ENCODE measurements at regions not wholly inside any gene's neighbourhood (a gene's known extent, or its start where the extent isn't known, plus 50 kb on each side); places are given as distances from the start of the nearest gene placed in this dataset.
A peak's percentile ranks its signal among the peaks of the same experiment; 100 is the strongest.

GRCh38 chr1:43047135-43047534, 88.5 kb upstream of the SLC2A1 start:
- no peak overlapping the region for H3K4me3 ChIP-seq (ENCODE audit: low read length)
- DNase-seq (ENCODE audit: low read depth, low spot score) = no peak

- no peak for DNase-seq (ENCODE audit: low read depth, low spot score)
- H3K4me3 ChIP-seq (ENCODE audit: low read length) = no peak overlapping the region
Measured at GRCh38 chr1:43044572-43045361, 86.1 kb upstream of the SLC2A1 start.

- H3K4me3 ChIP-seq (ENCODE audit: low read length) = no peak overlapping the region
- DNase-seq (ENCODE audit: low read depth, low spot score) = no peak
Measured at GRCh38 chr1:43043695-43044094, 85.0 kb upstream of the SLC2A1 start.

GRCh38 chr1:43042773-43043457, 84.2 kb upstream of the SLC2A1 start:
- no peak for DNase-seq (ENCODE audit: low read depth, low spot score)
- no peak overlapping the region for H3K4me3 ChIP-seq (ENCODE audit: low read length)

- no peak for DNase-seq (ENCODE audit: low read depth, low spot score)
- no peak overlapping the region for H3K4me3 ChIP-seq (ENCODE audit: low read length)
Measured at GRCh38 chr1:43042127-43042526, 83.5 kb upstream of the SLC2A1 start.

GRCh38 chr1:43041591-43041990, 82.9 kb upstream of the SLC2A1 start:
- no peak for DNase-seq (ENCODE audit: low read depth, low spot score)
- no peak overlapping the region for H3K4me3 ChIP-seq (ENCODE audit: low read length)

- no peak overlapping the region for H3K4me3 ChIP-seq (ENCODE audit: low read length)
- no peak for DNase-seq (ENCODE audit: low read depth, low spot score)
Measured at GRCh38 chr1:43039228-43040055, 80.8 kb upstream of the SLC2A1 start.

- H3K4me3 ChIP-seq (ENCODE audit: low read length) = no peak overlapping the region
- no peak for DNase-seq (ENCODE audit: low read depth, low spot score)
Measured at GRCh38 chr1:43038232-43038935, 79.7 kb upstream of the SLC2A1 start.

GRCh38 chr1:43037466-43037865, 78.8 kb upstream of the SLC2A1 start:
- DNase-seq (ENCODE audit: low read depth, low spot score) = no peak

GRCh38 chr1:43036932-43037331, 78.3 kb upstream of the SLC2A1 start:
- H3K4me3 ChIP-seq (ENCODE audit: low read length) = no peak overlapping the region
- no peak for DNase-seq (ENCODE audit: low read depth, low spot score)

More at GRCh38 chr1:43037466-43037865, 78.8 kb upstream of the SLC2A1 start:
- H3K4me3 ChIP-seq (ENCODE audit: low read length) = no peak overlapping the region

GRCh38 chr1:43035821-43036741, 77.4 kb upstream of the SLC2A1 start:
- H3K4me3 ChIP-seq (ENCODE audit: low read length) = no peak overlapping the region
- no peak for DNase-seq (ENCODE audit: low read depth, low spot score)

GRCh38 chr1:43034778-43035177, 76.1 kb upstream of the SLC2A1 start:
- no peak overlapping the region for H3K4me3 ChIP-seq (ENCODE audit: low read length)
- peak; percentile 37 for DNase-seq (ENCODE audit: low read depth, low spot score)

- H3K4me3 ChIP-seq (ENCODE audit: low read length) = no peak overlapping the region
- DNase-seq (ENCODE audit: low read depth, low spot score) = no peak
Measured at GRCh38 chr1:43034195-43034658, 75.6 kb upstream of the SLC2A1 start.

GRCh38 chr1:43031316-43032203, 72.9 kb upstream of the SLC2A1 start:
- DNase-seq (ENCODE audit: low read depth, low spot score) = no peak
- H3K4me3 ChIP-seq (ENCODE audit: low read length) = no peak overlapping the region

GRCh38 chr1:43024905-43025304, 66.2 kb upstream of the SLC2A1 start:
- no peak for DNase-seq (ENCODE audit: low read depth, low spot score)

GRCh38 chr1:43021547-43022474, 63.1 kb upstream of the SLC2A1 start:
- DNase-seq (ENCODE audit: low read depth, low spot score) = no peak
- H3K4me3 ChIP-seq (ENCODE audit: low read length) = no peak overlapping the region

More at GRCh38 chr1:43024905-43025304, 66.2 kb upstream of the SLC2A1 start:
- no peak overlapping the region for H3K4me3 ChIP-seq (ENCODE audit: low read length)
